ENCODE measurements at regions not wholly inside any gene's neighbourhood (a gene's known extent, or its start where the extent isn't known, plus 50 kb on each side); places are given as distances from the start of the nearest gene placed in this dataset.
"Not testable (repeated sequence)": the region's sequence is repeated elsewhere in the genome, so short reads cannot be mapped to it uniquely, and the experiment has no call there.

DNA sequence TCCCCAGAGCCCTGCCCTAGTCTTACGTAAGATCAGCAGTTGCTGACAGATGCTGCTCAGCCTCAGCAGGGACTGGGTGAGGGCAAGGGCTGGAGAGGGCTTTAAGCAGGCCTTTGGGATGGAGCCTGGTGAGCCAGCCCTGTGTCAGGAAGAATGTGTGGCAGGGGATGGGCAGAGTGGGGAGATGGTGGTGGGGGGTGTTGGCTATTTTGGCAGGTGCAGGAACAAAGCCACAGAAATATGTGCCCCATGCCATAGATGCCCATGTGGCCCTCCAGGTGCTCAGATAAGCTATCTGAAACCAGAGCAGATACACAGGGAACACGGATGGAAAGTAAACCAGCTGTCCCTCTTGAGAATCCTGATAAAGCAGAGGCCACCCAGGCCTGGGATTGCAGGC, 1325.0 kb downstream of the UQCRFS1 start:
- no peak for DNase-seq

GRCh38 chr19:27885359-27885758, 1327.6 kb downstream of the UQCRFS1 start:
- DNase-seq = no peak

DNA sequence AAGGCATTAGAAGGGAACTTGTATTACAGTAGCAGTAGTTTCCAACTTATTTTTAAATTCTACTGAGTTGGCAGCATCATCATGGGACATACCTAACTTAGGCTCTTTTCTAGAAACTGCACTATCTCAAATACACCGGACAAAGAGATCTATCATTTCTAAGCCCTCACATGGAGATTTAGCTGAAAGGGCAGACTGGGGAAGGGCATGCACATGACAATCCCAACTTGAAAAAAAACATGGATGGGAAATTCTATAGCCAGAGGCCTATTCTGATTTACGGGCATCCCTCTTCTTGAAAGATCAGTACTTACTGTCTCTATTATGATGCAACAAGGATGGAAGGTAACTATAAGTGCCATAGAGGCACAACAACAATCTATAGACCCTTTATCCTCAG, 1328.6 kb downstream of the UQCRFS1 start:
- DNase-seq = no peak

- no peak for DNase-seq
Measured at GRCh38 chr19:27881213-27881612, 1331.7 kb downstream of the UQCRFS1 start.

- no peak for DNase-seq
Measured at GRCh38 chr19:27876976-27877512, 1335.9 kb downstream of the UQCRFS1 start.

DNA sequence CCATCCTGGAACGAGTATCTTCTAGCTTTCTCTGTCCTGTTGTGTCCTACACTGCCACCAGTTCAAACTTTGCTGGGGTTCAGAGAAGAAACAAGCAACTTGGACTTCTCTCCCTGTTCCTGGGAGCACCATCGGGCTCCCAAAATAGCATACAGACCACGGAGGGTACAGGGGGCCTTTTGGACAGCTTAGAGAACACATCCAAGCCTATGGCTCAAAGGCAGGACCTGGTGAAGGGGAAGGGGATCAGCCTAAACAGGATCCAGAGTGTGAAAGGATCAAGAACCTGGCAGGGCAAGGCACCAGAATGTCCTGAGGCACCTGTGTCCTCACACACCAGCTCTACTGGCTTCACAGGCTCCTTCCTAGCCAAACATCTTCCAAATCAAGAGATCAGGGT, 1336.5 kb downstream of the UQCRFS1 start:
- no peak for DNase-seq

- no peak for DNase-seq
Measured at GRCh38 chr19:27872370-27872769, 1340.6 kb downstream of the UQCRFS1 start.

- DNase-seq = no peak
Measured at GRCh38 chr19:27870293-27870692, 1342.7 kb downstream of the UQCRFS1 start.

GRCh38 chr19:27868007-27868406, 1344.9 kb downstream of the UQCRFS1 start:
- DNase-seq = no peak

DNA sequence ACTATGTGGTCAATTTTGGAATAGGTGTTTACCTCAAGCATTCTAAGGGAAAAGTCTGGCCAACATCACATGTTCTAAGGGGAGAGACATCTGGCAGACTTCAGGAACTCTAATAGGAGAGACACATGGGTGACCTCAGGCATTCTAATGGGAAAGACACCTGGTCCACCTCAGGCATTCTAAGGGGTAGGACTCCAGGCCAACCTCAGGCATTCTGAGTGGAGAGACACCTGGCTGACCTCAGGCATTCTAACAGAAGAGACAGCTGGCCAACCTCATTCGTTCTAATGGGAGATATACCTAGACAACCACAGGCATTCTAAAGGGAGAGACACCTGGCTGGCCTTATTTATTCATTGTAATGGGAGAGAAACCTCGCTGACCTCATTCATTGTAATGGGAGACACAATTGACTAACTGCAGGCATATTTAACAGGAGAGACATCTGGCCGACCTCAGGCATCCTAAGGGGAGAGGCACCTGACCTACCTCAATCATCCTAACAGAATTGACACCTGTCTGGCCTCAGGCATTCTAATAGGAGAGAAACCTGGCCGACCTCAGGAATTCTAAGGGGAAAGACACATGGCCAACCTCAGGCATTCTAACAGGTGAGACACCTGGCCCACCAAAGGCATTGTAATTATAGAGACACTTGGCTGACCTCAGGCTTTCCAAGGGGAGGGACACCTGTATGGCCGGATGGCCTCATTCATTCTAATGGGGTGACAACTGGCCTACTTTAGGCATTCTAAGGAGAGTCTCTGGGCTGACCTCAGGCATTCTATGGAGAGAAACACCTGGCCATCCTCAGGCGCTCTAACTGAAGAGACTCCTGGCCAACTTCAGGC, 1346.8 kb downstream of the UQCRFS1 start:
- DNase-seq = no peak

GRCh38 chr19:27861411-27861975, 1351.5 kb downstream of the UQCRFS1 start:
- DNase-seq = no peak

DNA sequence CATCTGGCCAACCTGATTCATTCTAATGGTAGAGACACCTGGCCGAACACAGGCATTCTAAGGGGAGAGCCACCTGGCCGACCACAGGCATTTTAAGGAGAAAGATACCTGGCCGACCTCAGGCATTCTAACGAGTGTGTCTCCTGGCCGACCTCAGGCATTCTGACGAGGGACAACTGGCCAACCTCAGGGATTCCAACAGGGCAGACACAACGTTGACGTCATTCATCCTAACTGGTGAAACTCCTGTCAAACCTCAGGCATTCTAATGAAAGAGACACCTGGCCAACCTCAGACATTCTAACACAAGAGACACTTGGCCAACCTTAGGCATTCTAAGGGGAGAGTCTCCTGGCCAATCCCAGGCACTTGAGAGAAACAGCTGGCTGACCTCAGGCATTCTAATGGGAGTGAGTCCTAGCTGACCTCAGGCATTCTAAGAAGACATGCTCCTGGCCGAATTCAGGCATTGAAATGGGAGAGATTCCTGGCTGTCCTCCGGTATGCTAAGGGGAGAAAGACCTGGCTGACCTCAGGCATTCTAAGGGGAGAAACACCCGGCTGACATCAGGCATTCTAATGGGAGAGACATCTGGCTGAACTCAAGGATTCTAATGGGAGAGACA, 1352.5 kb downstream of the UQCRFS1 start:
- no peak for DNase-seq

GRCh38 chr19:27859689-27860088, 1353.3 kb downstream of the UQCRFS1 start:
- no peak for DNase-seq

DNA sequence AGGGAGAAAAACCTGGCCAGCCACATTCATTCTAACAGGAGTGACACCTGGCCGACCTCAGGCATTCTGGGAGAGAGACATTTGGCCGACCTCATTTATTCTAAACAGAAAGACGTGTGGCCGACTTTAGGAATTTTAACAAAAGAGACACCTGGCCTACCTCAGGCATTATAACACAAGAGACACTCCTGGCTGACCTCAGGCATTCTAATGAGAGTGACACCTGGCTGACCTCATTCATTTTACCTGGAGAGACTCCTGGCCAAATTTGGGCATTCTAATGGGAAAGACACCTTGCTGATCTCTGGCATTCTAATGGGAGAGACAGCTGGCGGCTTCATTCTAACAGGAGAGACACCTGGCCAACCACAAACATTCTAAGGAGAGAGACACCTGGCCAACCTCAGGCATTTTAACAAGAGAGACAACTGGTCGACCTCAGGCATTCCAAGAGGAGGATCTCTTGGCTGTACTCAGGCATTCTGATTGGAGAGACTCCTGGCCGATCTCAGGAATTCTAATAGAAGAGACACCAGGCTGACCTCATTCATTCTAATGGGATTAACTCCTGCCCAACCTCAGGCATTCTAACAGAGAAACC, 1353.9 kb downstream of the UQCRFS1 start:
- DNase-seq = no peak

GRCh38 chr19:27852931-27853330, 1360.0 kb downstream of the UQCRFS1 start:
- DNase-seq = not testable (repeated sequence)

GRCh38 chr19:27851543-27852060, 1361.3 kb downstream of the UQCRFS1 start:
- no peak for DNase-seq

DNA sequence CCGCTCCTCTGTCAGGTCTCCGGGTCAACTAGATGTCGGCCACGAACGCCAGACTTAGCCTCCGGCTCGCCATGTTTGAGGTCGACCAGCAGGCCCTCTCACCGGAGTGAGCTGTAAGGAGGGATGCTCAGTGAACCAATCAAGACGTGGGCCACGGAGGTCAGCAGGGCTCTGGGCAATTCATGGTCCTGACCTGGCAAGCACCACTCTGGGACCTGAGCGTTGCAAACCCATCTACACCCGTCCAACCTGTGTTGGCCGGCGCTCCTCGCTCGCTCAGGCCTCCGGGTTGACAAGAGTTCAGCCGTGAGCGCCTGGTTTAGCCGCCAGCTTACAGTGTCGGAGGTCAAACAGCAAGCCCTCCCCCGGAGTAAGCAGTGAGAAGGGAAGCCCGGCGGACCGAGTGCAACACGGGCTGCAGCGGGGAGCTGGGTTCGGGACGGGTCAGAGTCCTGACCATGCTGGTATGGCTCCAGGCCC, 1361.9 kb downstream of the UQCRFS1 start:
- DNase-seq = no peak

GRCh38 chr19:27846944-27847343, 1366.0 kb downstream of the UQCRFS1 start:
- no peak for DNase-seq

DNA sequence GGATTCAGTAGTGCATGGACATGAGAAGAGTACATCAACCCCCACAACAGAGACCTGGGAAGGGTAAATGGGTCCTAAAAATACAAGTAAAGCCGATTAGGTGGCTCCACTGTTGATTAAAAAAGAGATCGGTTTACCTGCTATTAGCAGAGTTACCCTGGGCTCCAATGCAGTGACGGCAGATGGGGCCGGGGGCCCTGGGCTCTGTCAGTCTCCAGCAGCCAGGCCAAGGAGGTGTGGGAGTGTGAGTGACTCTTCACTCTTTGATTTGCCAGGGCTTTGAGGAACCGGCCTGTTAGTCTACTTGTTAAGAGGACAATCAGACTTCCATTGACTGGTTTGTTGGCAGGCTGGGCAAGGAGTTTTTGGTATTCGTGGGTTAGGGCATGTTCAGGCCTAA, 1368.7 kb downstream of the UQCRFS1 start:
- DNase-seq = no peak

- DNase-seq = no peak
Measured at GRCh38 chr19:27843861-27844260, 1369.1 kb downstream of the UQCRFS1 start.

DNA sequence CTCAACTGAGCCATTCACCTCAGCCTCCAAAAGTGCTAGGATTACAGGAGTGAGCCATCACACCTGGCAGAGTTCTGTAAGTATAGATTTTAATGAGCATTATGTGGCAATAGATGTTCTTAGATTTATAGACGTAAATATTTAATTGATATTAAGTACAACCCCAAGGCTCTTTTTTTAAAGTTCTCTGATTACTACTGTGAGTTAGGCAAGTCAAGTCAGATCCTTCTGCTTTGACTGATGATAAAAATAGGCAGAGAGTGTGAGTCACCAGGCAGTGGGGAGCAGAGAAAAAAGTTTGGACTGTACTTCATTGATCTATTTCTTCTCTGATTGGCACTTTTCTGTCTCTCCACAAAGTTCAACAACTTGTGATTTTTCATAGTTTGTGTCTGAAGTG, 1379.9 kb downstream of the UQCRFS1 start:
- DNase-seq = no peak

- DNase-seq = no peak
Measured at GRCh38 chr19:27828829-27829228, 1384.1 kb downstream of the UQCRFS1 start.

DNA sequence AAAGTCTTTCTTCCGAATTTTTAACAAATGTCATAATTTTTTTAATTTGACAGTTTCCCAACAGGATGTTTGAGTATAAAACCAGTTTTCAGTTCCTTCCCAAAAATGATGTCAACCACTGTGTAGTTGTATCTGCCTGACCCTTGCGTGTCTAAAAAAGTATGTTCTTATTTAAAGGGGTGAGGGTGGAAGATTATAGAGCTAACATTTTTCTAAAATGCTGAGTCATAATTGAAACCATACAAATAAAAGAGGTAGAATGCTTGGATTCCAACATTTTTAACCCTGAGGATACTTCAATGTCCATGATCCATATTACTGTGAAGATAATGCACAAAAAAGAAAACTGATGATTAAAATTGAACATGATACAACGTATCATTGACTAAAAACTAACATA, 1388.8 kb downstream of the UQCRFS1 start:
- no peak for DNase-seq
